ENCODE measurements at regions not wholly inside any gene's neighbourhood (a gene's known extent, or its start where the extent isn't known, plus 50 kb on each side); places are given as distances from the start of the nearest gene placed in this dataset.

- Histone ChIP-seq H3K27me3 (ENCODE audit: control insufficient read depth in 3 of 3, insufficient read depth in 3 of 3, low read length in 3 of 3) (peaks cover 0 to 3% (median 0%) of the 10 kb centered on the region in 3 donors), H3K27ac (ENCODE audit: low read depth, low read length) (no peak overlapping the region), H3K4me1 (ENCODE audit: control insufficient read depth in 3 of 3, insufficient read depth in 3 of 3, low read length in 3 of 3) (no peaks in the 10 kb centered on the region), H3K36me3 (ENCODE audit: control insufficient read depth in 3 of 3, insufficient read depth in 3 of 3, low read length in 3 of 3) (no peaks in the 10 kb centered on the region), H3K9ac (ENCODE audit: low read depth in 1 of 3, low read length in 3 of 3) (no peak overlapping the region), H3K9me3 (ENCODE audit: control insufficient read depth in 3 of 3, low read length in 3 of 3) (no peaks in the 10 kb centered on the region), H3K4me3 (ENCODE audit: low read length in 3 of 3) (no peak overlapping the region)
These were observed 837.1 kb upstream of the POU3F3 start for GRCh38 chr2:104016801-104017200.

GRCh38 chr2:104023306-104023705 is 830.6 kb upstream of the POU3F3 start:
- Histone ChIP-seq H3K9me3 (ENCODE audit: control insufficient read depth in 3 of 3, low read length in 3 of 3) (no peaks in the 10 kb centered on the region), H3K9ac (ENCODE audit: low read depth in 1 of 3, low read length in 3 of 3) (no peak overlapping the region), H3K36me3 (ENCODE audit: control insufficient read depth in 3 of 3, insufficient read depth in 3 of 3, low read length in 3 of 3) (no peaks in the 10 kb centered on the region), H3K4me3 (ENCODE audit: low read length in 3 of 3) (no peak overlapping the region), H3K4me1 (ENCODE audit: control insufficient read depth in 3 of 3, insufficient read depth in 3 of 3, low read length in 3 of 3) (peaks cover 0 to 3% (median 0%) of the 10 kb centered on the region in 3 donors), H3K27ac (ENCODE audit: low read depth, low read length) (no peak overlapping the region), H3K27me3 (ENCODE audit: control insufficient read depth in 3 of 3, insufficient read depth in 3 of 3, low read length in 3 of 3) (peaks cover 0 to 6% (median 0%) of the 10 kb centered on the region in 3 donors)

GRCh38 chr2:104023765-104024164 is 830.1 kb upstream of the POU3F3 start:
- no peaks in the 10 kb centered on the region for H3K9me3 ChIP-seq (ENCODE audit: control insufficient read depth in 3 of 3, low read length in 3 of 3)
- no peaks in the 10 kb centered on the region for H3K36me3 ChIP-seq (ENCODE audit: control insufficient read depth in 3 of 3, insufficient read depth in 3 of 3, low read length in 3 of 3)
- no peak overlapping the region for H3K9ac ChIP-seq (ENCODE audit: low read depth in 1 of 3, low read length in 3 of 3)
- H3K4me1 ChIP-seq (ENCODE audit: control insufficient read depth in 3 of 3, insufficient read depth in 3 of 3, low read length in 3 of 3) = peaks cover 0 to 3% (median 0%) of the 10 kb centered on the region in 3 donors
- peaks cover 0 to 6% (median 0%) of the 10 kb centered on the region in 3 donors for H3K27me3 ChIP-seq (ENCODE audit: control insufficient read depth in 3 of 3, insufficient read depth in 3 of 3, low read length in 3 of 3)
- H3K27ac ChIP-seq (ENCODE audit: low read depth, low read length) = no peak overlapping the region
- no peak overlapping the region for H3K4me3 ChIP-seq (ENCODE audit: low read length in 3 of 3)

- H3K4me3 ChIP-seq (ENCODE audit: low read length in 3 of 3) = no peak overlapping the region
- H3K9ac ChIP-seq (ENCODE audit: low read depth in 1 of 3, low read length in 3 of 3) = no peak overlapping the region
- peaks cover 0 to 3% (median 0%) of the 10 kb centered on the region in 3 donors for H3K27me3 ChIP-seq (ENCODE audit: control insufficient read depth in 3 of 3, insufficient read depth in 3 of 3, low read length in 3 of 3)
- peaks cover 0 to 3% (median 0%) of the 10 kb centered on the region in 3 donors for H3K4me1 ChIP-seq (ENCODE audit: control insufficient read depth in 3 of 3, insufficient read depth in 3 of 3, low read length in 3 of 3)
- H3K9me3 ChIP-seq (ENCODE audit: control insufficient read depth in 3 of 3, low read length in 3 of 3) = no peaks in the 10 kb centered on the region
- H3K27ac ChIP-seq (ENCODE audit: low read depth, low read length) = no peak overlapping the region
- no peaks in the 10 kb centered on the region for H3K36me3 ChIP-seq (ENCODE audit: control insufficient read depth in 3 of 3, insufficient read depth in 3 of 3, low read length in 3 of 3)
These were observed 828.6 kb upstream of the POU3F3 start for GRCh38 chr2:104025295-104025694.

GRCh38 chr2:104026725-104027124 is 827.2 kb upstream of the POU3F3 start:
- peaks cover 0 to 3% (median 0%) of the 10 kb centered on the region in 3 donors for H3K27me3 ChIP-seq (ENCODE audit: control insufficient read depth in 3 of 3, insufficient read depth in 3 of 3, low read length in 3 of 3)
- H3K4me3 ChIP-seq (ENCODE audit: low read length in 3 of 3) = no peak overlapping the region
- H3K27ac ChIP-seq (ENCODE audit: low read depth, low read length) = no peak overlapping the region
- no peak overlapping the region for H3K9ac ChIP-seq (ENCODE audit: low read depth in 1 of 3, low read length in 3 of 3)
- peaks cover 0 to 3% (median 0%) of the 10 kb centered on the region in 3 donors for H3K4me1 ChIP-seq (ENCODE audit: control insufficient read depth in 3 of 3, insufficient read depth in 3 of 3, low read length in 3 of 3)
- no peaks in the 10 kb centered on the region for H3K36me3 ChIP-seq (ENCODE audit: control insufficient read depth in 3 of 3, insufficient read depth in 3 of 3, low read length in 3 of 3)
- H3K9me3 ChIP-seq (ENCODE audit: control insufficient read depth in 3 of 3, low read length in 3 of 3) = no peaks in the 10 kb centered on the region

- Histone ChIP-seq H3K9me3 (ENCODE audit: control insufficient read depth in 3 of 3, low read length in 3 of 3) (no peaks in the 10 kb centered on the region), H3K27me3 (ENCODE audit: control insufficient read depth in 3 of 3, insufficient read depth in 3 of 3, low read length in 3 of 3) (peaks cover 0 to 3% (median 0%) of the 10 kb centered on the region in 3 donors), H3K4me1 (ENCODE audit: control insufficient read depth in 3 of 3, insufficient read depth in 3 of 3, low read length in 3 of 3) (peaks cover 0 to 3% (median 0%) of the 10 kb centered on the region in 3 donors), H3K27ac (ENCODE audit: low read depth, low read length) (no peak overlapping the region), H3K9ac (ENCODE audit: low read depth in 1 of 3, low read length in 3 of 3) (no peak overlapping the region), H3K4me3 (ENCODE audit: low read length in 3 of 3) (no peak overlapping the region), H3K36me3 (ENCODE audit: control insufficient read depth in 3 of 3, insufficient read depth in 3 of 3, low read length in 3 of 3) (no peaks in the 10 kb centered on the region)
These were observed 826.6 kb upstream of the POU3F3 start for GRCh38 chr2:104027321-104027720.

GRCh38 chr2:104028061-104028460 is 825.9 kb upstream of the POU3F3 start:
- no peak overlapping the region for H3K9ac ChIP-seq (ENCODE audit: low read depth in 1 of 3, low read length in 3 of 3)
- no peaks in the 10 kb centered on the region for H3K9me3 ChIP-seq (ENCODE audit: control insufficient read depth in 3 of 3, low read length in 3 of 3)
- peaks cover 0 to 3% (median 0%) of the 10 kb centered on the region in 3 donors for H3K4me1 ChIP-seq (ENCODE audit: control insufficient read depth in 3 of 3, insufficient read depth in 3 of 3, low read length in 3 of 3)
- H3K27me3 ChIP-seq (ENCODE audit: control insufficient read depth in 3 of 3, insufficient read depth in 3 of 3, low read length in 3 of 3) = peaks cover 0 to 3% (median 0%) of the 10 kb centered on the region in 3 donors
- no peak overlapping the region for H3K4me3 ChIP-seq (ENCODE audit: low read length in 3 of 3)
- H3K27ac ChIP-seq (ENCODE audit: low read depth, low read length) = no peak overlapping the region
- H3K36me3 ChIP-seq (ENCODE audit: control insufficient read depth in 3 of 3, insufficient read depth in 3 of 3, low read length in 3 of 3) = no peaks in the 10 kb centered on the region

GRCh38 chr2:104033399-104033798 is 820.5 kb upstream of the POU3F3 start:
- Histone ChIP-seq H3K4me1 (ENCODE audit: control insufficient read depth in 3 of 3, insufficient read depth in 3 of 3, low read length in 3 of 3) (no peaks in the 10 kb centered on the region), H3K4me3 (ENCODE audit: low read length in 3 of 3) (no peak overlapping the region), H3K27ac (ENCODE audit: low read depth, low read length) (no peak overlapping the region)

GRCh38 chr2:104040771-104041170 is 813.1 kb upstream of the POU3F3 start:
- Histone ChIP-seq H3K4me1 (ENCODE audit: control insufficient read depth in 3 of 3, insufficient read depth in 3 of 3, low read length in 3 of 3) (no peaks in the 10 kb centered on the region), H3K27ac (ENCODE audit: low read depth, low read length) (no peak overlapping the region), H3K27me3 (ENCODE audit: control insufficient read depth in 3 of 3, insufficient read depth in 3 of 3, low read length in 3 of 3) (no peaks in the 10 kb centered on the region), H3K9me3 (ENCODE audit: control insufficient read depth in 3 of 3, low read length in 3 of 3) (no peaks in the 10 kb centered on the region), H3K4me3 (ENCODE audit: low read length in 3 of 3) (no peak overlapping the region), H3K36me3 (ENCODE audit: control insufficient read depth in 3 of 3, insufficient read depth in 3 of 3, low read length in 3 of 3) (no peaks in the 10 kb centered on the region), H3K9ac (ENCODE audit: low read depth in 1 of 3, low read length in 3 of 3) (no peak overlapping the region)

More at GRCh38 chr2:104033399-104033798, 820.5 kb upstream of the POU3F3 start:
- no peaks in the 10 kb centered on the region for H3K9me3 ChIP-seq (ENCODE audit: control insufficient read depth in 3 of 3, low read length in 3 of 3)
- H3K9ac ChIP-seq (ENCODE audit: low read depth in 1 of 3, low read length in 3 of 3) = no peak overlapping the region
- H3K36me3 ChIP-seq (ENCODE audit: control insufficient read depth in 3 of 3, insufficient read depth in 3 of 3, low read length in 3 of 3) = no peaks in the 10 kb centered on the region
- H3K27me3 ChIP-seq (ENCODE audit: control insufficient read depth in 3 of 3, insufficient read depth in 3 of 3, low read length in 3 of 3) = no peaks in the 10 kb centered on the region

GRCh38 chr2:104041351-104041750 is 812.6 kb upstream of the POU3F3 start:
- H3K27me3 ChIP-seq (ENCODE audit: control insufficient read depth in 3 of 3, insufficient read depth in 3 of 3, low read length in 3 of 3) = no peaks in the 10 kb centered on the region
- H3K27ac ChIP-seq (ENCODE audit: low read depth, low read length) = no peak overlapping the region
- H3K4me3 ChIP-seq (ENCODE audit: low read length in 3 of 3) = no peak overlapping the region
- no peaks in the 10 kb centered on the region for H3K9me3 ChIP-seq (ENCODE audit: control insufficient read depth in 3 of 3, low read length in 3 of 3)
- no peaks in the 10 kb centered on the region for H3K4me1 ChIP-seq (ENCODE audit: control insufficient read depth in 3 of 3, insufficient read depth in 3 of 3, low read length in 3 of 3)
- no peak overlapping the region for H3K9ac ChIP-seq (ENCODE audit: low read depth in 1 of 3, low read length in 3 of 3)
- no peaks in the 10 kb centered on the region for H3K36me3 ChIP-seq (ENCODE audit: control insufficient read depth in 3 of 3, insufficient read depth in 3 of 3, low read length in 3 of 3)

All from skeletal muscle tissue (tissue), 3 donors.